Astrocyte of the cerebellum (primary cell): ENCODE measurements at regions not wholly inside any gene's neighbourhood (a gene's known extent, or its start where the extent isn't known, plus 50 kb on each side); places are given as distances from the start of the nearest gene placed in this dataset.
"Not testable (repeated sequence)": the region's sequence is repeated elsewhere in the genome, so short reads cannot be mapped to it uniquely, and the experiment has no call there.

Experiments
- DNase-seq: peaks from one replicate; pipeline ENCODE4 v3.0.0-alpha.2; 2011; ENCODE audit warnings: low read depth
- H3K4me3 ChIP-seq: 2 replicates; pipeline ENCODE4 v1.5.1; 2011; ENCODE audit warnings: mild to moderate bottlenecking, low read depth, low read length, moderate library complexity
- in situ Hi-C: cut with HindIII; loops from 2 replicates; pipeline ENCODE4 v1.10.0; 2017; ENCODE audit warnings: low sequenced_read_pairs
- TF ChIP-seq, protein P1 (sequence below): IDR thresholded peaks from 2 replicates; pipeline ENCODE4 v1.5.1; 2012; ENCODE audit warnings: low read length, low read depth, moderate library complexity, mild to moderate bottlenecking; ENCODE audit errors: missing control alignments

DNA sequence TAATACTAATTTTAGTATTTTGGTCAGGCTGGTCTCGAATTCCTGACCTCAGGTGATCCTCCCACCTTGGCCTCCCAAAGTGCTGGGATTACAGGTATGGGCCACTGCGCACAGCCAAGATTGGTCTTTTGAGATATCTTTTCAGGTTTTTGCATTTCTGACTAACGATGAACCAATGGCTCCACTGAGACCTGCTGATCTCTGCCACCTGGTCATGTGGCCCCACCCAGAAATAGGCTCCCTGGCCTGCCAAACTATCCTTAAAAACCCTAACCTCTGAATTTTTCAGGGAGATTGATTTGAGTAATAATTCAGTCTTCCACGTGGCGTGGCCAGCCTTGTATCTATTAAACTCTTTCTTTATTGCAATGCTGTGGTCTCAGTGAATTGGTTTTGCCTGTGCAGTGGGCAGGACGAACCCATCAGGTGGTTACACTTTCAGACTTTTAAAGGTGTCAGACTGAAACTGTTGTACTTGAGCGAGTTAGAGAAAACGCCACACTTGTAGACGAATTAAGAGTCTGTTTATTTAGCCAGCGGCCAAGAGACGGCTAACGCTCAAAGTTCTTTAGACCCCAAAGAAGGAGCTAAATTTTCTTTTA, 85.8 kb upstream of the MSH6 start:
- in situ Hi-C loops, result no loop called here
- no peak for DNase-seq
- TF ChIP-seq, protein P1, sequence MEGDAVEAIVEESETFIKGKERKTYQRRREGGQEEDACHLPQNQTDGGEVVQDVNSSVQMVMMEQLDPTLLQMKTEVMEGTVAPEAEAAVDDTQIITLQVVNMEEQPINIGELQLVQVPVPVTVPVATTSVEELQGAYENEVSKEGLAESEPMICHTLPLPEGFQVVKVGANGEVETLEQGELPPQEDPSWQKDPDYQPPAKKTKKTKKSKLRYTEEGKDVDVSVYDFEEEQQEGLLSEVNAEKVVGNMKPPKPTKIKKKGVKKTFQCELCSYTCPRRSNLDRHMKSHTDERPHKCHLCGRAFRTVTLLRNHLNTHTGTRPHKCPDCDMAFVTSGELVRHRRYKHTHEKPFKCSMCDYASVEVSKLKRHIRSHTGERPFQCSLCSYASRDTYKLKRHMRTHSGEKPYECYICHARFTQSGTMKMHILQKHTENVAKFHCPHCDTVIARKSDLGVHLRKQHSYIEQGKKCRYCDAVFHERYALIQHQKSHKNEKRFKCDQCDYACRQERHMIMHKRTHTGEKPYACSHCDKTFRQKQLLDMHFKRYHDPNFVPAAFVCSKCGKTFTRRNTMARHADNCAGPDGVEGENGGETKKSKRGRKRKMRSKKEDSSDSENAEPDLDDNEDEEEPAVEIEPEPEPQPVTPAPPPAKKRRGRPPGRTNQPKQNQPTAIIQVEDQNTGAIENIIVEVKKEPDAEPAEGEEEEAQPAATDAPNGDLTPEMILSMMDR, result no peak
- no peak overlapping the region for H3K4me3 ChIP-seq

DNA sequence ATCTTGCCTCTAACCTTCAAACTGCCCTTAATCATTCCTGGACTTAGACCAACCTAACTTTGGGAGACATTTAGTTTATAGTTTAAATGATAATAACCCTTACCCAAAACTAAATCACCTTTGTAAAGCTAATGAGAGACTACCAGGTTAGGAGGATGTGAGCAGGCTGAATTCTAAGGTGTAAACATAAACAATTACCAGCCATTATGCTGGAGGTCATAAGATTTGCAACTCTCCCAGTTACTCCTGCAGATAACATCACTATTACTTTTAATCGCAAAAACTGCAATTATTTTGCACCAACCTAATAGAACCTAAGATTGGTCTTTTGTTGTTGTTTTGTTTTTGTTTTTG, 86.5 kb upstream of the MSH6 start:
- DNase-seq, result no peak
- TF ChIP-seq, protein P1, result no peak
- in situ Hi-C loops, result no loop called here
- no peak overlapping the region for H3K4me3 ChIP-seq

DNA sequence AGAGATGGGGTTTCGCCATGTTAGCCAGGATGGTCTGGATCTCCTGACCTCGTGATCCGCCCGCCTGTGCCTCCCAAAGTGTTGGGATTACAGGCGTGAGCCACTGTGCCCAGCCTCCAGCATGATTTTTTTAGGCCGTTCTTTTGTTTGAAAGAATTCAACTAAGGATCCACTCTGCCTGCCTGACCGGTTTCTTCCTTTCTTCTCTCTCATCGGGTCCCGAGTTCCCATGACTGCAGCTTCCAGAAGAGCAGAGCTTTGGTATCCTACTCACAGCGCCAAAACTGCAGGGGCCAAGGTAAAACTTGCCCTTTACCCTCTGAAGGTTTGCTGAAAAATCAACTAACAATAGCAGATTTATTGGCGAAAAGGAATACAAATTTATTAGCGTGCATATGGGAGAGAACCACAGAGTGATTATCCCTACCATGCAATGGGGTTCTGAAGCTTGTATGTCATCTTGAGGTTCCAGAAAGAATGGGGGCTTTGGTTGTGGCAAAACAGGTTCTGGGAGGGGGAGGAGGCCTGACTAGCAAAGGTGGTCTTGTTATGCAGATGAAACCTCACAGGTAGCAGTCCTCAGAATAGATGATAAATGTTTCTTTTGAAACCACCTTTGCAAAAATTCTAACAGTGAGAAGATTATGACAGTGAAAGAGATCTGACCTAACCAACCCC, 87.0 kb upstream of the MSH6 start:
- TF ChIP-seq, protein P1, result no peak
- in situ Hi-C loops, result no loop called here
- no peak for DNase-seq
- no peak overlapping the region for H3K4me3 ChIP-seq

DNA sequence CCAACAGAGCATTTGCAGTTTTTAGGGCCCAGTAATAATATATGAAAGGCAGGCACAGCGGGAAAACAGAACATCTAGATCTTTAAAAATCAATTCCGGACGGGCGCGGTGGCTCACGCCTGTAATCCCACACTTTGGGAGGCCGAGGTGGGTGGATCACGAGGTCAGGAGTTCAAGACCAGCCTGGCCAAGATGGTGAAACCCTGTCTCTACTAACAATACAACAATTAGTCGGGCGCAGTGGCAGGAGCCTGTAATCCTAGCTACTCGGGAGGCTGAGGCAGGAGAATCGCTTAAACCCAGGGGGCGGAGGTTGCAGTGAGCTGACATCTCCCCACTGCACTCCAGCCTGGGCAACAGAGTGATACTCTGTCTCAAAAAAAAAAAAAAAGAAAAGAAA, 88.5 kb upstream of the MSH6 start:
- H3K4me3 ChIP-seq, in situ Hi-C loops: not testable (repeated sequence)

DNA sequence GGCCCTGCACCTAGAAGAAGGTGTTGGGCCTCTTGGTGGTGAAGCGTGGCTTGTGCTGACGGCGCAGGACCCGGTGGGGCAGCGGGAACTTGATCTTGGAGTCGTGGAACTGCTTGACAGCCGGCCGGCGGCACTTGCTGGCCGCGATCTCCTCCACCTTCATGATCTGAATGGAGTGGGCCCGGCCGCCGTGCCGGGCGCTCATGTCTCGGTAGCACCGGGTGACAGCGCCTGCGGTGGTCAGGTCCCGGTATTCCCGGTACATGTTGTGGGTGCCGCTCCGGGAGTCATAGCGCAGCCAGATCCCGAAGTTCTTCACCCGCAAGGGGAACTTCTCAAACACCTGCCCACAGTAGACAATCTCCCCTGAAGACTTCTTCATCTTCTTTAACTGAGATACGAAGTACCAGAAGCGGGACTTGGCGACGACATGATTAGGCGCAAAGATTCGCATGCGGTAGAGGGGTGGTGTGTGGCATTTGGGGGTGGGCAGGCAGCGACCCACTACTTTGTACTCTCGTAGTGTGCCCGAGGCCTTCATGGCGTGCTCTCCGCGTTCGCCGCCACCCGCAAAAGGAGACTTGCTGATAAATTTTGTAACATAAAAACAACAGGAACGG, 92.1 kb upstream of the MSH6 start:
- in situ Hi-C loops, DNase-seq, H3K4me3 ChIP-seq: not testable (repeated sequence)

More for the DNA sequence above, 88.5 kb upstream of the MSH6 start:
- not testable (repeated sequence) for DNase-seq

DNA sequence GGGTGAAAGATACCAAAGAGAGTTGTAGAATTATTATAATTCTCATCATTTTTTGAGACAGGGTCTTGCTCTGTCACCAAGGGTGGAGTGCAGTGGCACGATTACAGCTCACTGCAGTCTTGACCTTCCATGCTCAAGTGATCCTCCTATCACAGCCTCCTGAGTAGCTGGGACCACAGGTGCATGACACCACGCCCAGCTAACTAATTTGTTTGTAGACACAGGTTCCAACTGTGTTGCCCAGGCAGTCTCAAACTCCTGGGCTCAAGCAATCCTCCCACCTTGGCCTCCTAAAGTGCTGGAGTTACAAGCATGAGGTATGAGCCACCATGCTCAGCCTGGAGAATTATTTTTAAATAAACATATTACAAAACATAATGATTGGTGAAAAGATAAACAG, 92.8 kb upstream of the MSH6 start:
- H3K4me3 ChIP-seq, result no peak overlapping the region
- DNase-seq, result no peak
- in situ Hi-C loops, result no loop called here
- TF ChIP-seq, protein P1, result no peak

DNA sequence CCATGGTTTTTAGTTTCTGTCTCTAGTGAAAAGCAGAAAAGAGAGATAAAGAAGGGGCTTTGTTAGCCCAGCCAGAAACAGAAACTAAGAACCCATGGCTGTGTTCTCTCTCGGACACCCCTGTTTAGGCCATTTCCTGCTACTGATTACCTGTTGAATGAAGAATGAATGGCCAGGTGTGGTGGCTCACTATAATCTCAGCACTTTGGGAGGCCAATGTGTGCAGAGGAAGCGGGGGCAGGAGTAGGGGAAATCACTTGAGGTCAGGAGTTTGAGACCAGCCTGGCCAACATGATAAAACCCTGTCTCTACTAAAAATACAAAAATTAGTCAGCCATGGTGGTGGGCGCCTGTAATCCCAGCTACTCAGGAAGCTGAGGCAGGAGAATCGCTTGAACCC, 93.8 kb upstream of the MSH6 start:
- H3K4me3 ChIP-seq, in situ Hi-C loops, DNase-seq: not testable (repeated sequence)

DNA sequence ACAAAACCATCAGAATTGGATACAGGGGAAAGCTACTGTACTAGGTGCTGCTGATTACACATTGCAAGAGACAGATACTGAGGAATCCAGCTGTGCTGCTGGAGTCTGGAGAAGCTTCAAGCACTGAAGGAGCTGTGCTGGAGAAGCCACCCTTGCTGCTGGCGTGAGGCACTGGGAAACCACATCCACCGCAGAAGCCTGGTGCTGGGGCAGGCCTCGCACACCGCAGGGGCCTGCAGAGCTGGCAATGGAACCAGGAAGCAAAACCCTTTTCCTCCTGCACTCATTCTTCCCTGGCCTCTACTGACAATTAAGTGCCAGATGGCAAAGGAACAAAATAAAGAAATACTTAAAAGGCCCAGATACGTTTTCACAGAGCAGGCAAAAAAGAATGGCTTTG, 94.4 kb upstream of the MSH6 start:
- no peak for DNase-seq
- in situ Hi-C loops, result no loop called here
- TF ChIP-seq, protein P1, result no peak
- H3K4me3 ChIP-seq, result no peak overlapping the region
